Neural cell (in vitro differentiated cells): ENCODE measurements at regions not wholly inside any gene's neighbourhood (a gene's known extent, or its start where the extent isn't known, plus 50 kb on each side); places are given as distances from the start of the nearest gene placed in this dataset.

ENCODE experiments used
- H2AFZ ChIP-seq: fragments of 200-600, 300-800 bp; sonication (generic), shearing (Covaris generic); 2 replicates; pipeline ENCODE4 v1.6.0; 2014; ENCODE audit warnings: low read depth, mild to moderate bottlenecking, antibody characterized with exemption, low read length, moderate library complexity
- H3F3A ChIP-seq: fragments of 200-600 bp; shearing (Covaris generic); 2 replicates; pipeline ENCODE4 v1.6.1; 2016; ENCODE audit warnings: mild to moderate bottlenecking, moderate library complexity, mixed read lengths, antibody characterized with exemption, low read length; ENCODE audit not compliant: insufficient read depth, poor library complexity, severe bottlenecking
- H3K27ac ChIP-seq: fragments of 200-600, 300-800 bp; sonication (generic), shearing (Covaris generic); 2 replicates; pipeline ENCODE4 v1.5.1; 2014; ENCODE audit warnings: mild to moderate bottlenecking, low read length, moderate library complexity
- H3K27me3 ChIP-seq: fragments of 300-800, 200-600 bp; sonication (generic), shearing (Covaris generic); 2 replicates; pipeline ENCODE4 v1.6.0; 2014; ENCODE audit warnings: mild to moderate bottlenecking, low read depth, low read length, moderate library complexity; ENCODE audit not compliant: insufficient read depth
- H3K36me3 ChIP-seq: fragments of 300-800, 200-600 bp; sonication (generic), shearing (Covaris generic); 2 replicates; pipeline ENCODE4 v1.5.1; 2014; ENCODE audit warnings: mild to moderate bottlenecking, antibody characterized with exemption, low read length, moderate library complexity; ENCODE audit not compliant: insufficient read depth
- H3K4me2 ChIP-seq: fragments of 300-800, 200-600 bp; sonication (generic), shearing (Covaris generic); 2 replicates; pipeline ENCODE4 v1.6.0; 2014; ENCODE audit warnings: mild to moderate bottlenecking, low read length
- H3K4me3 ChIP-seq: fragments of 300-800, 200-600 bp; sonication (generic), shearing (Covaris generic); 2 replicates; pipeline ENCODE4 v1.5.1; 2014; ENCODE audit warnings: mild to moderate bottlenecking, low read length, moderate library complexity
- H3K79me2 ChIP-seq: fragments of 200-600 bp; shearing (Covaris generic); replicated peaks from 2 replicates; pipeline ENCODE4 v1.6.0; 2014; ENCODE audit warnings: mild to moderate bottlenecking, low read length, moderate library complexity; ENCODE audit not compliant: insufficient read depth
- H3K9ac ChIP-seq: fragments of 300-800, 200-600 bp; sonication (generic), shearing (Covaris generic); 2 replicates; pipeline ENCODE4 v1.6.1; 2016; ENCODE audit warnings: mild to moderate bottlenecking, low read length, mixed read lengths
- H3K9me2 ChIP-seq: fragments of 200-600 bp; shearing (Covaris generic); 2 replicates; pipeline ENCODE4 v1.6.1; 2016; ENCODE audit warnings: mild to moderate bottlenecking, low read length, mixed read lengths; ENCODE audit not compliant: insufficient read depth
- H3K9me3 ChIP-seq: fragments of 200-600, 300-800 bp; sonication (generic), shearing (Covaris generic); 2 replicates; pipeline ENCODE4 v1.6.1; 2016; ENCODE audit warnings: mild to moderate bottlenecking, mixed run types, low read length, moderate library complexity, mixed read lengths
- H4K20me1 ChIP-seq: fragments of 200-600 bp; shearing (Covaris generic); 2 replicates; pipeline ENCODE4 v1.6.1; 2016; ENCODE audit warnings: mild to moderate bottlenecking, mixed run types; ENCODE audit not compliant: insufficient read depth
- EP300 ChIP-seq: fragments of 450-650 bp; conservative IDR thresholded peaks from 2 replicates; pipeline ENCODE4 v1.6.1; 2014; ENCODE audit warnings: antibody characterized with exemption, mild to moderate bottlenecking, moderate library complexity; ENCODE audit not compliant: poor library complexity, severe bottlenecking
- EZH2 ChIP-seq: fragments of 200-600, 300-800 bp; shearing (Covaris generic), sonication (generic); IDR thresholded peaks from 2 replicates; pipeline ENCODE4 v1.6.1; 2014; ENCODE audit warnings: antibody characterized with exemption, low read length, borderline replicate concordance, mild to moderate bottlenecking; ENCODE audit not compliant: insufficient read depth, poor library complexity, severe bottlenecking
- MXI1 ChIP-seq: fragments of 450-650 bp; conservative IDR thresholded peaks from 2 replicates; pipeline ENCODE4 v1.6.1; 2014; ENCODE audit warnings: antibody characterized with exemption, mild to moderate bottlenecking; ENCODE audit not compliant: poor library complexity, severe bottlenecking
- POLR2AphosphoS5 ChIP-seq: IDR thresholded peaks from 2 replicates; pipeline ENCODE4 v1.6.1; 2012
- RAD21 ChIP-seq: fragments of 450-650 bp; conservative IDR thresholded peaks from 2 replicates; pipeline ENCODE4 v1.6.1; 2014; ENCODE audit warnings: antibody characterized with exemption, mild to moderate bottlenecking, moderate library complexity
- SMC3 ChIP-seq: fragments of 450-650 bp; conservative IDR thresholded peaks from 2 replicates; pipeline ENCODE4 v1.6.1; 2014; ENCODE audit warnings: antibody characterized with exemption, mild to moderate bottlenecking, moderate library complexity; ENCODE audit not compliant: poor library complexity
- TAF1 ChIP-seq: IDR thresholded peaks from 2 replicates; pipeline ENCODE4 v1.6.1; 2012; ENCODE audit warnings: low read depth
- TF ChIP-seq, protein P1 (sequence below): IDR thresholded peaks from 2 replicates; pipeline ENCODE4 v1.6.1; 2012; ENCODE audit warnings: borderline replicate concordance
- TF ChIP-seq, protein P2 (sequence below): fragments of 450-650 bp; IDR thresholded peaks from 2 replicates; pipeline ENCODE4 v1.5.1; 2014; ENCODE audit warnings: antibody characterized with exemption, mild to moderate bottlenecking, moderate library complexity; ENCODE audit not compliant: poor library complexity, severe bottlenecking

DNA sequence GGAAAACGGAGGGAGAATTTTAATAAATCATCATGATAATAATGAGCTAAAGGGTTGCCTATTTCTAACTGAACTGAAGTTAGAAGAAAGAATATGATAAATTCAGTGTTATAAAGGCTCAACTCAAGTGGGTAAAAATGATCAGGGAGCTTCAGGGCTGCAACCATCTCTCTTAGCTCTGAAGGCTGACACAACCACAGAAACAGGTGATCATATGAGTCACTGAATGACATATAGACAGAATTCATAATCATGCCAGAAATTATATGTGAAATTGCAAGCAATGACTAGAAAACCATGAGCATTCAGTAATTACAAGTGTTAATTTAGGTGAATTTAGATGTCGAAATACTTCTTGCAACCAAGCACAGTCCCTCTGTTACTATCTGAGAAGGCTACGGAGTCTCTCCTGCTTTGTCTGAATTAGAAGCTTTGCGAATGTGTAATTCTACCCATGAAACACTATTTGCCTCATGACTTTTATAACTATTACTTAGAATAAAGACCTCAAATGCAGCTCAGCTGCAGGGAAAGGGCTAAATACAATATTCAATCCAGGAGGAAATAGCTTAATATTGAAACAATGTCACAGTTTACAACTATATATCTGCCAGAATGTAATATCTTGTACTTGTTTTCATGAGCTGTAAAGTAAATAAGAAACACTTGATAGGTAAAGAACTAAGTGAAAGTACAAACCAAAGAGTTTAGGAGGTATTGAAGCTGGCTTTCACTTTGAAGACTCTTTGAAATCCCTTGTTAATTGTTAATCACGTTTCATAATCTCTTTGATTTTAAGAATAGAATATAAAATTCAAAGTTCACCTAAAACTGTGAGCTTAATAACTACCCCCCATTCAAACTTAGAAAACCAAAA lies 1972.6 kb downstream of the ARAP2 start:
- H2AFZ ChIP-seq: no peak overlapping the region
- H3F3A ChIP-seq: no peaks in the 10 kb centered on the region
- H3K9me2 ChIP-seq: no peaks in the 10 kb centered on the region
- H3K9me3 ChIP-seq: no peaks in the 10 kb centered on the region
- TF ChIP-seq, protein P1, sequence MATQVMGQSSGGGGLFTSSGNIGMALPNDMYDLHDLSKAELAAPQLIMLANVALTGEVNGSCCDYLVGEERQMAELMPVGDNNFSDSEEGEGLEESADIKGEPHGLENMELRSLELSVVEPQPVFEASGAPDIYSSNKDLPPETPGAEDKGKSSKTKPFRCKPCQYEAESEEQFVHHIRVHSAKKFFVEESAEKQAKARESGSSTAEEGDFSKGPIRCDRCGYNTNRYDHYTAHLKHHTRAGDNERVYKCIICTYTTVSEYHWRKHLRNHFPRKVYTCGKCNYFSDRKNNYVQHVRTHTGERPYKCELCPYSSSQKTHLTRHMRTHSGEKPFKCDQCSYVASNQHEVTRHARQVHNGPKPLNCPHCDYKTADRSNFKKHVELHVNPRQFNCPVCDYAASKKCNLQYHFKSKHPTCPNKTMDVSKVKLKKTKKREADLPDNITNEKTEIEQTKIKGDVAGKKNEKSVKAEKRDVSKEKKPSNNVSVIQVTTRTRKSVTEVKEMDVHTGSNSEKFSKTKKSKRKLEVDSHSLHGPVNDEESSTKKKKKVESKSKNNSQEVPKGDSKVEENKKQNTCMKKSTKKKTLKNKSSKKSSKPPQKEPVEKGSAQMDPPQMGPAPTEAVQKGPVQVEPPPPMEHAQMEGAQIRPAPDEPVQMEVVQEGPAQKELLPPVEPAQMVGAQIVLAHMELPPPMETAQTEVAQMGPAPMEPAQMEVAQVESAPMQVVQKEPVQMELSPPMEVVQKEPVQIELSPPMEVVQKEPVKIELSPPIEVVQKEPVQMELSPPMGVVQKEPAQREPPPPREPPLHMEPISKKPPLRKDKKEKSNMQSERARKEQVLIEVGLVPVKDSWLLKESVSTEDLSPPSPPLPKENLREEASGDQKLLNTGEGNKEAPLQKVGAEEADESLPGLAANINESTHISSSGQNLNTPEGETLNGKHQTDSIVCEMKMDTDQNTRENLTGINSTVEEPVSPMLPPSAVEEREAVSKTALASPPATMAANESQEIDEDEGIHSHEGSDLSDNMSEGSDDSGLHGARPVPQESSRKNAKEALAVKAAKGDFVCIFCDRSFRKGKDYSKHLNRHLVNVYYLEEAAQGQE: no peak
- TF ChIP-seq TAF1 (no peak), SMC3 (no peak), MXI1 (no peak), EZH2 (no peak), RAD21 (no peak), POLR2AphosphoS5 (no peak), EP300 (no peak)
- TF ChIP-seq, protein P2, sequence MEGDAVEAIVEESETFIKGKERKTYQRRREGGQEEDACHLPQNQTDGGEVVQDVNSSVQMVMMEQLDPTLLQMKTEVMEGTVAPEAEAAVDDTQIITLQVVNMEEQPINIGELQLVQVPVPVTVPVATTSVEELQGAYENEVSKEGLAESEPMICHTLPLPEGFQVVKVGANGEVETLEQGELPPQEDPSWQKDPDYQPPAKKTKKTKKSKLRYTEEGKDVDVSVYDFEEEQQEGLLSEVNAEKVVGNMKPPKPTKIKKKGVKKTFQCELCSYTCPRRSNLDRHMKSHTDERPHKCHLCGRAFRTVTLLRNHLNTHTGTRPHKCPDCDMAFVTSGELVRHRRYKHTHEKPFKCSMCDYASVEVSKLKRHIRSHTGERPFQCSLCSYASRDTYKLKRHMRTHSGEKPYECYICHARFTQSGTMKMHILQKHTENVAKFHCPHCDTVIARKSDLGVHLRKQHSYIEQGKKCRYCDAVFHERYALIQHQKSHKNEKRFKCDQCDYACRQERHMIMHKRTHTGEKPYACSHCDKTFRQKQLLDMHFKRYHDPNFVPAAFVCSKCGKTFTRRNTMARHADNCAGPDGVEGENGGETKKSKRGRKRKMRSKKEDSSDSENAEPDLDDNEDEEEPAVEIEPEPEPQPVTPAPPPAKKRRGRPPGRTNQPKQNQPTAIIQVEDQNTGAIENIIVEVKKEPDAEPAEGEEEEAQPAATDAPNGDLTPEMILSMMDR: no peak
- no peaks in the 10 kb centered on the region for H3K79me2 ChIP-seq
- H3K4me2 ChIP-seq: no peak overlapping the region
- H4K20me1 ChIP-seq: no peaks in the 10 kb centered on the region
- H3K9ac ChIP-seq: no peak overlapping the region
- H3K27ac ChIP-seq: no peak overlapping the region
- no peak overlapping the region for H3K4me3 ChIP-seq
- H3K27me3 ChIP-seq: no peaks in the 10 kb centered on the region
- H3K36me3 ChIP-seq: no peaks in the 10 kb centered on the region

GRCh38 chr4:34279011-34279410 lies 1965.3 kb downstream of the ARAP2 start:
- Histone ChIP-seq H3K4me3 (no peak overlapping the region), H3K9me2 (no peaks in the 10 kb centered on the region), H3K9me3 (no peaks in the 10 kb centered on the region), H2AFZ (no peak overlapping the region), H3K4me2 (no peak overlapping the region), H3K36me3 (no peaks in the 10 kb centered on the region), H3K79me2 (no peaks in the 10 kb centered on the region), H4K20me1 (no peaks in the 10 kb centered on the region), H3F3A (no peaks in the 10 kb centered on the region), H3K27ac (no peak overlapping the region), H3K9ac (no peak overlapping the region), H3K27me3 (no peaks in the 10 kb centered on the region)
- TF ChIP-seq, protein P2: no peak
- TF ChIP-seq EP300 (no peak), MXI1 (no peak)
